Retinal pigment epithelial cell (primary cell): ENCODE measurements at regions not wholly inside any gene's neighbourhood (a gene's known extent, or its start where the extent isn't known, plus 50 kb on each side); places are given as distances from the start of the nearest gene placed in this dataset.

Experiments
- DNase-seq: peaks from one replicate; pipeline ENCODE4 v3.0.0-alpha.2; 2010; ENCODE audit warnings: low read depth
- H3K4me3 ChIP-seq: 2 replicates; pipeline ENCODE4 v1.5.1; 2011; ENCODE audit warnings: mild to moderate bottlenecking, low read length, control low read depth, moderate library complexity
- CTCF ChIP-seq: conservative IDR thresholded peaks from 2 replicates; pipeline ENCODE4 v1.5.1; 2011; ENCODE audit warnings: low read depth, low read length, control low read depth, inconsistent platforms

DNA sequence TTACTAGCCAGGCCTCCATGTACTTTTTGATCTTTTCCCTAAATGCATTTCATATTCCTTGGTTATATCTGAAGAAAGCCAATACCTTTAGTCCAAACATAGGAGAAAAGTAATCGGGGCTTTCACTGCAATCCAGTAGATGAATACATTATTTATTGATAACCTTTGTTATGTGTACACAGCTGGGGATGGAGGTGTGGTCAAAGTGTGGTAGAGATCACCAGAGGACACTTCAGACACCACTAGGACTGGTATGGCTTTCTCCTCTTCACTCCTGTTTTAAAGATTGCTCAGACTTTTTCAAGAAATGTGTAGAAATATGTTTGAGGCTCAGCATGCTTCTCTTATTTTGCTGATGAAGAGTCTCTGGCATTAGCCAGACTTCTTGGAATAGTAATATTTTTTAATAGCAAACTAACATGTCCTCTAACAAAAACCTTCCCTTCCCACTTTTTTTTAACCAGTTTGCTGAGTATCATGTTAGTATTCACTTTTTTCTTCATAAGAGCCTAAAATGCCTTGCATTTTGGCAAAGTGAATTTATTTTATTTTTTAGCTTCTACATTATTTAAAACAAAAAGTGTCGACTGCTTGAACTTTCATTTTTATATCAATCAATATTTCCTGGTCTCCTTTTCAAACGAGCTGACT lies 65.6 kb upstream of the MBNL1 start:
- H3K4me3 ChIP-seq, result no peak overlapping the region
- TF ChIP-seq CTCF, result no peak
- DNase-seq, result no peak

DNA sequence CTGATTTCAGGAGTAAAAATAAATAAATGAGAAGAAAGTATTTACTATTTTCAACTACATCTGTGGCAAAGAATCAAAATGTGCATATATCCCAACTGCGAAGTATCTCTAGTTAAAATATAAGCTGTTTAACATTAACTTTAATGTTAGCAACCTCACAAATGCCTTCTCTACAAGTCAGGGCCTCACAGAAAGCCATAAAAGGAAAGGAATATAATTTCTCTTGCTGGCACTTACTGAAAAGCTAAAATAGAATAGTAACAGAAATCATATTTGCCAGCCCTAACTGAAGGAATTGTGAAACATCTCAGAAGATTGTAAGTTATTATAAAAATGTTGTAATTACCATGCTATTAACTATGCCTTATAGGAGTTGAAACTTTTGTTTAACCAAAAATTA lies 65.1 kb upstream of the MBNL1 start:
- DNase-seq, result no peak
- TF ChIP-seq CTCF, result no peak
- no peak overlapping the region for H3K4me3 ChIP-seq

DNA sequence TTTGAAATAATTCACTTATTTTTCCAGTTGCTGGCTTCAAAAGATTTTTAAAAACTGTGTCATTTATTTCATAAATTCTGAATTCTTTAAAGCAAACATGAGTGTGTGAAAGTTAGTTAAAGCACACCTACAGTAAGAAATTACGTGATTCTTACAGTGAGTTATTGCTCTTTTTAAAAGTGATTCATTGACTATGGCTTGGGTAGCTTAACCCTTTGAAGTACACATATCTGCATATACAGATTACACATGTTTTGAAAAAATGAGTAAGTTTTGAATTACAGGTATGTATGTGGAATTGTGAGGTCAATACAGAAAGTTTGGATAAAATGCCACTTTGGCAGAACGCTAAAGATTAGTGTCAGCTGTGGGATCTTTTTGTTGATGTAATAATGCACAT lies 64.5 kb upstream of the MBNL1 start:
- TF ChIP-seq CTCF, result no peak
- H3K4me3 ChIP-seq, result no peak overlapping the region
- DNase-seq, result no peak

DNA sequence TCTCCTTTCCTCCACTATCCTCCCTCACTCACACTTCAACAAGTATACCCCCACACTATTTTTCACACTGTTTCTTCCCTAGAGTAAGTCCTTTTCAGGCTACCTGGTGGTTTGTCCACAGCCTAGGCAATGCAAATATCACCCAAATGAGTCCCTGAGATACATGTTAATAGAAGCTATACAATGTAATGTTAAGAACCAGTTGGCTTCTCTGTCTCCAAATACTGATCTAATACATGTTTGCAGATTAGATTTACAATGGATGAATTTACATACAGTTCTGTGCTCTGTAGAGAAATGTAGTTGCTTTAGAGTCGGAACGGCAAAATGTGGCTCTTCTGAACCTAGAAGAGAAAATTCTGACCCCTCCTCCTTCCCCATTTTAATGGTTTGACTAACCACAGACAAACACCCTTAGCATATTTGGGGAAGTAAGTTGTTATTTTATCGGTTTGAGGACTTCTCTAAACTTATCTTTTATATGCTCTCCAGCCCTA lies 63.6 kb upstream of the MBNL1 start:
- H3K4me3 ChIP-seq, result no peak overlapping the region
- DNase-seq, result no peak
- TF ChIP-seq CTCF, result no peak

- no peak for TF ChIP-seq CTCF
- no peak for DNase-seq
- no peak overlapping the region for H3K4me3 ChIP-seq
Measured at GRCh38 chr3:152206243-152206760, 62.4 kb upstream of the MBNL1 start.

- H3K4me3 ChIP-seq, result no peak overlapping the region
- TF ChIP-seq CTCF, result no peak
- no peak for DNase-seq
Measured at GRCh38 chr3:152208439-152208838, 60.3 kb upstream of the MBNL1 start.

DNA sequence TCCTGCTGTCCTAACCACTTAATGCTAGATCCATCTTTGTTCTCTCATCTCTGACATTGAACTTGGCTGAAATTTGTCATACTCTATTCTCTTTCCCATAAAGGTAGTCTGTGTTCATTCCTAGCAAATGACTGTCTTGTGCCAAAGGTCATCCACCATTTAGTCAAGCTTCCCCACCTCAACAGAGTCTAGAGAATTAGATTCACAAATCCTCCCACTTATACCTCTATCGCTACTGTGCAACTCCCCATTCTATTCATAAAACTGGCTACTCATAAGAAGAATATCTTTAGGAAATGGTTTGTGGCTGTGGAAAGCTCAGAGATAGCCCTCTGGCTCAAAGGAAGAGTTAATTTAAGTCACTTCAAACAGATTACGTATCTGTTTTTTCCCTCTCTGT lies 59.7 kb upstream of the MBNL1 start:
- no peak overlapping the region for H3K4me3 ChIP-seq
- TF ChIP-seq CTCF, result no peak
- DNase-seq, result no peak
